HL-60 (cell line): ENCODE measurements at regions not wholly inside any gene's neighbourhood (a gene's known extent, or its start where the extent isn't known, plus 50 kb on each side); places are given as distances from the start of the nearest gene placed in this dataset.

Experiments
- GABPA ChIP-seq: IDR thresholded peaks from 2 replicates; pipeline ENCODE4 v1.6.1; 2012; ENCODE audit warnings: low read depth
- POLR2AphosphoS5 ChIP-seq: IDR thresholded peaks from 2 replicates; pipeline ENCODE4 v1.6.1; 2012; ENCODE audit warnings: low read depth
- SPI1 ChIP-seq: IDR thresholded peaks from 2 replicates; pipeline ENCODE4 v1.6.1; 2012; ENCODE audit warnings: low read depth, mild to moderate bottlenecking, borderline replicate concordance
- TF ChIP-seq, protein P1 (sequence below): IDR thresholded peaks from one replicate; pipeline ENCODE4 v1.5.1; 2011; ENCODE audit warnings: low read length, control low read depth, inconsistent platforms; ENCODE audit not compliant: insufficient read depth
- TF ChIP-seq, protein P2 (sequence below): IDR thresholded peaks from 2 replicates; pipeline ENCODE4 v1.6.1; 2012; ENCODE audit warnings: low read depth; ENCODE audit not compliant: insufficient replicate concordance

DNA sequence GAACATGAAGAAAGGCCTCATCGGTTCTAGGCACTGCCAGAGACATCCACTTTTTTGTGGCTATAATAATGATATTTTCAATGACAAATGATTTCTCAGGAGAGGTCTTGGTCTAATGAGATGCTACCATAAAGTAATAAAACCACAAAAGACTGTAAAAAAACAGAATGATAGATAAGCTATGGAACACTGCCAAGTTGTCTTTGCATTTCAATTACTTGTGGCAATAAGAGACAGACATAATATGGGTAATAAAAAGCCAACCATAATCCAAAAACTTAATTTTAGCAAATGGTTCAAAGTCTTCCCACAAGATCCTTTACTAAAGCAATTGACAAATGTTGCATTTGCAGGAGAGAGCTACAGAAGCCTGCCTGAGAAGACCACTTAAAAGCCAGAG, 292.5 kb downstream of the ATPSCKMT start:
- TF ChIP-seq GABPA (no peak), POLR2AphosphoS5 (no peak), SPI1 (no peak)
- TF ChIP-seq, protein P1, sequence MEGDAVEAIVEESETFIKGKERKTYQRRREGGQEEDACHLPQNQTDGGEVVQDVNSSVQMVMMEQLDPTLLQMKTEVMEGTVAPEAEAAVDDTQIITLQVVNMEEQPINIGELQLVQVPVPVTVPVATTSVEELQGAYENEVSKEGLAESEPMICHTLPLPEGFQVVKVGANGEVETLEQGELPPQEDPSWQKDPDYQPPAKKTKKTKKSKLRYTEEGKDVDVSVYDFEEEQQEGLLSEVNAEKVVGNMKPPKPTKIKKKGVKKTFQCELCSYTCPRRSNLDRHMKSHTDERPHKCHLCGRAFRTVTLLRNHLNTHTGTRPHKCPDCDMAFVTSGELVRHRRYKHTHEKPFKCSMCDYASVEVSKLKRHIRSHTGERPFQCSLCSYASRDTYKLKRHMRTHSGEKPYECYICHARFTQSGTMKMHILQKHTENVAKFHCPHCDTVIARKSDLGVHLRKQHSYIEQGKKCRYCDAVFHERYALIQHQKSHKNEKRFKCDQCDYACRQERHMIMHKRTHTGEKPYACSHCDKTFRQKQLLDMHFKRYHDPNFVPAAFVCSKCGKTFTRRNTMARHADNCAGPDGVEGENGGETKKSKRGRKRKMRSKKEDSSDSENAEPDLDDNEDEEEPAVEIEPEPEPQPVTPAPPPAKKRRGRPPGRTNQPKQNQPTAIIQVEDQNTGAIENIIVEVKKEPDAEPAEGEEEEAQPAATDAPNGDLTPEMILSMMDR: no peak
- TF ChIP-seq, protein P2, sequence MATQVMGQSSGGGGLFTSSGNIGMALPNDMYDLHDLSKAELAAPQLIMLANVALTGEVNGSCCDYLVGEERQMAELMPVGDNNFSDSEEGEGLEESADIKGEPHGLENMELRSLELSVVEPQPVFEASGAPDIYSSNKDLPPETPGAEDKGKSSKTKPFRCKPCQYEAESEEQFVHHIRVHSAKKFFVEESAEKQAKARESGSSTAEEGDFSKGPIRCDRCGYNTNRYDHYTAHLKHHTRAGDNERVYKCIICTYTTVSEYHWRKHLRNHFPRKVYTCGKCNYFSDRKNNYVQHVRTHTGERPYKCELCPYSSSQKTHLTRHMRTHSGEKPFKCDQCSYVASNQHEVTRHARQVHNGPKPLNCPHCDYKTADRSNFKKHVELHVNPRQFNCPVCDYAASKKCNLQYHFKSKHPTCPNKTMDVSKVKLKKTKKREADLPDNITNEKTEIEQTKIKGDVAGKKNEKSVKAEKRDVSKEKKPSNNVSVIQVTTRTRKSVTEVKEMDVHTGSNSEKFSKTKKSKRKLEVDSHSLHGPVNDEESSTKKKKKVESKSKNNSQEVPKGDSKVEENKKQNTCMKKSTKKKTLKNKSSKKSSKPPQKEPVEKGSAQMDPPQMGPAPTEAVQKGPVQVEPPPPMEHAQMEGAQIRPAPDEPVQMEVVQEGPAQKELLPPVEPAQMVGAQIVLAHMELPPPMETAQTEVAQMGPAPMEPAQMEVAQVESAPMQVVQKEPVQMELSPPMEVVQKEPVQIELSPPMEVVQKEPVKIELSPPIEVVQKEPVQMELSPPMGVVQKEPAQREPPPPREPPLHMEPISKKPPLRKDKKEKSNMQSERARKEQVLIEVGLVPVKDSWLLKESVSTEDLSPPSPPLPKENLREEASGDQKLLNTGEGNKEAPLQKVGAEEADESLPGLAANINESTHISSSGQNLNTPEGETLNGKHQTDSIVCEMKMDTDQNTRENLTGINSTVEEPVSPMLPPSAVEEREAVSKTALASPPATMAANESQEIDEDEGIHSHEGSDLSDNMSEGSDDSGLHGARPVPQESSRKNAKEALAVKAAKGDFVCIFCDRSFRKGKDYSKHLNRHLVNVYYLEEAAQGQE: no peak
